Neutrophil (primary cell): ENCODE measurements at regions not wholly inside any gene's neighbourhood (a gene's known extent, or its start where the extent isn't known, plus 50 kb on each side); places are given as distances from the start of the nearest gene placed in this dataset.

Experiments used
- H3K27ac ChIP-seq: fragments of 200-600 bp; sonication (generic); 2 replicates; pipeline ENCODE4 v1.5.1; 2016; ENCODE audit warnings: mild to moderate bottlenecking, moderate library complexity
- H3K27me3 ChIP-seq: fragments of 200-600 bp; sonication (generic); 2 replicates; pipeline ENCODE4 v1.6.0; 2016; ENCODE audit warnings: mild to moderate bottlenecking
- H3K36me3 ChIP-seq: fragments of 200-600 bp; sonication (generic); 2 replicates; pipeline ENCODE4 v1.5.1; 2017
- H3K4me1 ChIP-seq, 2 experiments: fragments of 200-600 bp in 1 of 2; sonication (generic) in 1 of 2; 1 replicate in 1 of 2; 2 replicates in 1 of 2; pipeline versions ENCODE4 v1.5.1 to v1.6.1; 2013 to 2016; ENCODE audit warnings: low read depth in 1 of 2, low read length in 1 of 2, mild to moderate bottlenecking in 1 of 2, moderate library complexity in 1 of 2; ENCODE audit not compliant: control insufficient read depth in 1 of 2, insufficient read depth in 1 of 2
- H3K4me3 ChIP-seq, 2 experiments: fragments of 200-600 bp in 1 of 2; sonication (generic) in 1 of 2; 1 replicate in 1 of 2; 2 replicates in 1 of 2; pipeline ENCODE4 v1.5.1; 2013 to 2016; ENCODE audit warnings: low read depth in 1 of 2, low read length in 1 of 2, mild to moderate bottlenecking in 1 of 2, moderate library complexity in 1 of 2
- H3K9me3 ChIP-seq: fragments of 200-600 bp; sonication (generic); 2 replicates; pipeline ENCODE4 v1.5.1; 2016
- CTCF ChIP-seq: fragments of 200-600 bp; sonication (generic); IDR thresholded peaks from 2 replicates; pipeline ENCODE4 v1.5.1; 2016; ENCODE audit warnings: antibody characterized with exemption

GRCh38 chr2:196238836-196239380 lies 67.5 kb upstream of the STK17B start:
- Histone ChIP-seq H3K27ac (peak overlapping the region; percentile 99), H3K4me1 (peaks cover 76 to 80% of the 10 kb centered on the region in 2 experiments), H3K36me3 (no peaks in the 10 kb centered on the region), H3K9me3 (no peaks in the 10 kb centered on the region), H3K4me3 (peak overlapping the region; percentile 41 to 65), H3K27me3 (no peaks in the 10 kb centered on the region)
- TF ChIP-seq CTCF, result no peak

DNA sequence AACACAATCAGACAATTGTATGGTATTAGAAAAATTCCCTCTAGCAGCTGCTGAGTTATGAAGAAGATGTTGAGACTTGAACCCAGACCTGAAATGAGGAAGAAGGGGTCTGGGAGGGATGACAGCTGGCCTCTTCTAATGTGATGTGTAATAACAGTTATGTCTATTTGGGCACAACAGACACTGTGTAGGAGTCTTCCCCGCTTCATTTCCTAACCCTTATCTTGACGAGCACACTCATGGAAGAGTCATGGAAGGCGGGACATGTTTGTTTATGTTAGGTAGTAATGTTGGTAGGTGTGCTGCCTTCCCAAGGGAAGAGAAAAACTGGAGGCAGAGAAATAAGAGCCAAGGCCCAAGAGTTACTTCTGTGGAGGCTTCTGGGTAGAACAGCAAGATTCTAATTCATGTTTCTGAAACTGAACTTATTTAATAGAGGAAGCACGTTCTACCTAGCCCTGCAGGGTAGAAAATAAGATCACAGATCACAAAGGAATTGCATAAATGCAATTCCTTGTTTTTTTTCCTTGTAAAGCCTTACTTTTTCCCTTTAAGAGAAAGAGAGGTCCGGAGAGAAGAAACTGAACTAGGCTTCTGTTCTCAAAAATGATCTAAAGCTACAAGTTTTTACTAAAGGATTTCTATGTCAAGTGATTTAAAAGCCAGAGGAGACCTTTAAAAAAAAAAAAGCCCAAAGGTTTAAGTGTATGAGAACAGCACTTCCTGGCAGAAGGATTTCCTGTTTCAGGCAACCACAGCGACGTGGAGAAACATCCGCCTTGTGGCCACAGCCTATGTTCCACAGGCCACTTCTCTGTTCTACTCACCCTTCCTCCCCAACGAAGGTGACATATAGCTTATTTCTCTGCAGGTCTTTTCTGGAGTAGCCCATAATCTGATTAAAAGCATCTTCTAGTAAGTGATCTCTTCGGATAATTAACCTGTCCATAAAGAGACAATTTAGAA lies 68.5 kb upstream of the STK17B start:
- H3K9me3 ChIP-seq, result no peaks in the 10 kb centered on the region
- TF ChIP-seq CTCF, result peak; percentile 59
- H3K4me3 ChIP-seq, result peak overlapping the region; percentile 52 to 65
- H3K36me3 ChIP-seq, result no peaks in the 10 kb centered on the region
- H3K4me1 ChIP-seq, result peaks cover 66 to 80% of the 10 kb centered on the region in 2 experiments
- no peaks in the 10 kb centered on the region for H3K27me3 ChIP-seq
- peak overlapping the region; percentile 99 for H3K27ac ChIP-seq

DNA sequence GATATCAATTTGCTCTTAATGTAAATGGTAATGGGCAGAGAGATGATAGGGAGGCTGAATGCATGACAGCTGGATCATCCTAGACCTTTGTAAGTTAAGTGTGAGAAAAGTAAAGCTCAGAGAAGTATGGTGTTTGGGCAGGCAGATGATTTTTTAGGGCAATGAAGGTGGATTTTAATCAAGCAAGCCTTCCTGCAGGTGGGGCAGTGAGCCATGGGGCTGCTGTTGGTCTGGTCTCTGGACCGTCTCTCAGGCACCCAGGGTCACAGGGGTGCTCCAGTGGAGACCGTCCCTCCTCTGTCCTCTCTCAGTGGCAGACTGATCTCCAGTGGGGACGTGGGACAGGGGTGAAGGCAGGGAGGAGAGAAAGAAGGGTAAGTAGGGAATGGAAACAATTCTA lies 69.8 kb upstream of the STK17B start:
- Histone ChIP-seq H3K4me3 (peak overlapping the region; percentile 52 to 65), H3K4me1 (peaks cover 72 to 91% of the 10 kb centered on the region in 2 experiments), H3K27ac (peak overlapping the region; percentile 99)

DNA sequence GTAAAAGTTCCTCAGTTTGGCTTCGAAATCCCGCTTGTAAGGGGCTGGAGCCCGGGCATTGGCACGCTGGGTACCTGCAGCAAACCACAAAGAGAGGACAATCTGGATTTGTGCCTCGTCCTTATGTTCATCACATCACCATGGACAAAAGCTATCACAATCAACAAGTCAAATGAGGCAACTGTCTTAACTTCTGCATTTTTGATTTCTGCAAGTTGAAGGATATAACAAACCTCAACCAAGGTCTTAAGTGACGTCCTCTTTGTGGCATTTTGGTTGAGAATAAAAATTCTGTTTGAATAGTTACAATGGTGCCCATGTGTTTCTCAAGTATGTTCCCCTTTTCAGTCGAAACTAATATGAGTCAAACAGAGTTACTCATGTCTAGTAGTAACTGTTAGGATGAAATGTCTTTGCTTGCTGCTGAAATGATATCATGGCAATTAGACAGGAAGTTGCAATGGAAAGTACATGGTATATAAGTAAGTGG lies 70.8 kb upstream of the STK17B start:
- H3K4me3 ChIP-seq, result peak overlapping the region; percentile 52 to 65
- H3K27ac ChIP-seq, result peak overlapping the region; percentile 99
- H3K4me1 ChIP-seq, result peaks cover 76 to 92% of the 10 kb centered on the region in 2 experiments

More for the DNA sequence above, 69.8 kb upstream of the STK17B start:
- Histone ChIP-seq H3K9me3 (no peaks in the 10 kb centered on the region), H3K27me3 (no peaks in the 10 kb centered on the region), H3K36me3 (no peaks in the 10 kb centered on the region)
- no peak for TF ChIP-seq CTCF

DNA sequence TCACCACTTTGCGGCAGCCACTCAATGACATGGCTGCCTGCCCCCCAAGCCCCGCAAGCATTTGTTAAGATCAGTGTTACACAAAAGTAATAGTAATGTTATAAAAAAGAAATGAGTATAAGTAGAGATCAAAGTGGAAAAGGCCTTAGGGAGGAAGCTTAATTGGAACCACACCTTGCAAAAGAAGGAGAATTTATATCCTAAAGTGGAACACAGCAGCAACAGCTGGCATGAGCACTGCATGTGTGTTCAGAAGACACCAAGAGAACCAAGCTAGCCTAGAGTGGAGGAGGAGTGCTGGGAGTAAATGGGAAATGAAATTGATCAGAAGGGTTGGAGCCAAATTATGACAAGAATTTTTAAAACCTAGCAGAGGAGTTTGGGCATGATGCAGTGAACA lies 73.1 kb upstream of the STK17B start:
- Histone ChIP-seq H3K36me3 (no peaks in the 10 kb centered on the region), H3K27ac (no peak overlapping the region), H3K4me1 (peaks cover 76 to 92% of the 10 kb centered on the region in 2 experiments)

More for the DNA sequence above, 70.8 kb upstream of the STK17B start:
- Histone ChIP-seq H3K36me3 (no peaks in the 10 kb centered on the region), H3K9me3 (no peaks in the 10 kb centered on the region), H3K27me3 (no peaks in the 10 kb centered on the region)
- TF ChIP-seq CTCF, result no peak

More for the DNA sequence above, 73.1 kb upstream of the STK17B start:
- TF ChIP-seq CTCF, result no peak
- no peaks in the 10 kb centered on the region for H3K9me3 ChIP-seq
- H3K4me3 ChIP-seq, result no peak overlapping the region
- H3K27me3 ChIP-seq, result no peaks in the 10 kb centered on the region
